ENCODE measurements at regions not wholly inside any gene's neighbourhood (a gene's known extent, or its start where the extent isn't known, plus 50 kb on each side); places are given as distances from the start of the nearest gene placed in this dataset.

GRCh38 chr1:106748606-106749005 is 307.9 kb upstream of the PRMT6 start:
- Histone ChIP-seq H3K27ac (no peak overlapping the region), H3K4me3 (no peak overlapping the region)
- DNase-seq (ENCODE audit: low spot score): no peak
- no peak for TF ChIP-seq CTCF (IDR thresholded peaks at IDR 0.05)

GRCh38 chr1:106749491-106749890 is 307.0 kb upstream of the PRMT6 start:
- no peak overlapping the region for H3K4me3 ChIP-seq
- no peak for TF ChIP-seq CTCF (IDR thresholded peaks at IDR 0.05)
- H3K27ac ChIP-seq: no peak overlapping the region
- no peak for DNase-seq (ENCODE audit: low spot score)

- Histone ChIP-seq H3K27ac (no peak overlapping the region), H3K4me3 (no peak overlapping the region)
- no peak for TF ChIP-seq CTCF (IDR thresholded peaks at IDR 0.05)
- DNase-seq (ENCODE audit: low spot score): no peak
Observed at GRCh38 chr1:106749906-106750305, 306.6 kb upstream of the PRMT6 start.

- TF ChIP-seq CTCF (IDR thresholded peaks at IDR 0.05): no peak
- no peak for DNase-seq (ENCODE audit: low spot score)
- H3K4me3 ChIP-seq: no peak overlapping the region
- no peak overlapping the region for H3K27ac ChIP-seq
Observed at GRCh38 chr1:106751002-106751401, 305.5 kb upstream of the PRMT6 start.

- no peak for TF ChIP-seq CTCF (IDR thresholded peaks at IDR 0.05)
- DNase-seq (ENCODE audit: low spot score): no peak
- H3K27ac ChIP-seq: no peak overlapping the region
- no peak overlapping the region for H3K4me3 ChIP-seq
Observed at GRCh38 chr1:106753066-106753465, 303.4 kb upstream of the PRMT6 start.

GRCh38 chr1:106754957-106755356 is 301.5 kb upstream of the PRMT6 start:
- H3K4me3 ChIP-seq: no peak overlapping the region
- no peak for TF ChIP-seq CTCF (IDR thresholded peaks at IDR 0.05)
- H3K27ac ChIP-seq: no peak overlapping the region
- no peak for DNase-seq (ENCODE audit: low spot score)

GRCh38 chr1:106755682-106756406 is 300.6 kb upstream of the PRMT6 start:
- Histone ChIP-seq H3K4me3 (no peak overlapping the region), H3K27ac (no peak overlapping the region)
- no peak for DNase-seq (ENCODE audit: low spot score)
- no peak for TF ChIP-seq CTCF (IDR thresholded peaks at IDR 0.05)

Measured in coronary artery (tissue), 2 donors.